GM21526 (cell line): ENCODE measurements at regions not wholly inside any gene's neighbourhood (a gene's known extent, or its start where the extent isn't known, plus 50 kb on each side); places are given as distances from the start of the nearest gene placed in this dataset.
"Not testable (repeated sequence)": the region's sequence is repeated elsewhere in the genome, so short reads cannot be mapped to it uniquely, and the experiment has no call there.

Experiments used
- ATAC-seq: cut with Tn5 transposase; IDR thresholded peaks from one replicate; pipeline ENCODE4 v1.9.1; 2021; ENCODE audit warnings: moderate library complexity; ENCODE audit not compliant: unreplicated experiment, low FRiP score

DNA sequence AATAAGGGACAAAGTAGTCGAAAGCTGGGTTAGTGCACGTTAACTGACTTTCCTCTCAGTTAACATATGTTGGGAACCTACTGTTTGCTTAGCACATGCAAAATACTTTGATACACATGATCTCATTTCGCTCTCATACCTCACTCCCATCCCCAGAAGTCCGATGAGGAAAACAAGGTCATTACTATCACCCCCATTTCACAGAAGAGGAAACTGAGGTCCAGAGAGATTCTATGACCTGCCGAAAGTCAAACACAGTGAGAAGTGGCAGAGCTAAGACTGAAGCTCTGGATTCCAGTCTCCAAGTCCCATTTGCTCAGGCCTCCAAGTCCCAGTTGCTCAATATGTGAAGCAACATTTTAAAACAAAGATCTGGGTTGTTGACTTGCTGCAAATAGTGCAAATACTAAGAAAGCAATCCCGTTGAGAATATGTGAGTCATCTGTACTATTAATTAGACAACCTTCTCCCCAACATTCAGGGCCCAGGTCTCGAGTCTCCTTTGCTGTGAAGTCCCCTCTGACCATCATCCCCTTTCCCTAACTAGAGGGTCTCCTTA, 170.6 kb upstream of the PWP1 start:
- no peak for ATAC-seq

DNA sequence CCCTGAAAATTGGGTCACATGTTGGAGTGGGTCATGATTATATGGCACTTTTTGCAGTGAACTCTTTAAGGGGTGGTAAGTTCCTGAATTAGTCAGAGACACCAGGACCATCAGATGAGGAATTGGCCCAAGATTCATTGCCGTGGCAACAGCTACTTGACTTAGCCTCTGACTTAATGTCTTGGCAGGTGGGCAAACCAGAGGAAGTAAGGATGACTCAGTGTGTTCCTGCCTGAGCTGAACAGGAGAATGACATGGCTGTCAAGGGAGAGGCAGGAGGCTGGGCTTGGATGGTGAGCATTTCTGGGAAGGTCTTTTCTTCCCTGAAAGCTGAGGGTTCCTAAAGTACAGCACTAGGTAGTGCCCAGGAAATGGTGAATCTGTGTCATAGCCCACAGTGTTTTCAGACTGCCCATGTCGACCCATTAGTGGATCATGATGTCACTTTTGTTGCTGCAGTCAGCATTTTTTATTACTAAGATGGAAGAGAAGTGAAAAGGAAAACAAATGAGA, 170.1 kb upstream of the PWP1 start:
- no peak for ATAC-seq

DNA sequence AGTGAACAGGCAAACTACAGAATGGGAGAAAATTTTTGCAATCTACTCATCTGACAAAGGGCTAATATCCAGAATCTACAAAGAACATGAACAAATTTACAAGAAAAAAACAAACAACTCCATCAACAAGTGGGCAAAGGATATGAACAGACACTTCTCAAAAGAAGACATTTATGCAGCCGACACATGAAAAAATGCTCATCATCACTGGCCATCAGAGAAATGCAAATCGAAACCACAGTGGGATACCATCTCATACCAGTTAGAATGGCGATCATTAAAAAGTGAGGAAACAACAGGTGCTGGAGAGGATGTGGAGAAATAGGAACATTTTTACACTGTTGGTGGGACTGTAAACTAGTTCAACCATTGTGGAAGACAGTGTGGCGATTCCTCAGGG, 167.8 kb upstream of the PWP1 start:
- not testable (repeated sequence) for ATAC-seq

DNA sequence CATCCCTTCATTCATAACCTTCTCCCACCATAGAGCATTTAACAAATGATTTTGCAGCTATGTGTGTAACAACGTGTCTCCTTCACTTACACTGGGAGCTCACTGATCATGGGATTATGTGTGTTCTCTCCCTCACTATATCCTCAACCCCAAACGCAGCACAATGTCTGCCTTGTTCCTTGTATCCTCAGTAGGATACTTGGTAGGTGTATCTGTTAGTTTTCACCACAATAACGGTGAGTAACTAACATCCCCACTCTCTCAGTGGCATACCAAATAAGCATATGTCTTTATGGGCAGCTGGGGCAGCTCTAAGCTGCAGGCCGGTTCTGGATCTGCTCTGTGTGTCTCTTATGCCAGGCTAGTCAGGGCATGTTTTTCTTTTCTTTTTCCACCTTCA, 166.7 kb upstream of the PWP1 start:
- ATAC-seq, result no peak

DNA sequence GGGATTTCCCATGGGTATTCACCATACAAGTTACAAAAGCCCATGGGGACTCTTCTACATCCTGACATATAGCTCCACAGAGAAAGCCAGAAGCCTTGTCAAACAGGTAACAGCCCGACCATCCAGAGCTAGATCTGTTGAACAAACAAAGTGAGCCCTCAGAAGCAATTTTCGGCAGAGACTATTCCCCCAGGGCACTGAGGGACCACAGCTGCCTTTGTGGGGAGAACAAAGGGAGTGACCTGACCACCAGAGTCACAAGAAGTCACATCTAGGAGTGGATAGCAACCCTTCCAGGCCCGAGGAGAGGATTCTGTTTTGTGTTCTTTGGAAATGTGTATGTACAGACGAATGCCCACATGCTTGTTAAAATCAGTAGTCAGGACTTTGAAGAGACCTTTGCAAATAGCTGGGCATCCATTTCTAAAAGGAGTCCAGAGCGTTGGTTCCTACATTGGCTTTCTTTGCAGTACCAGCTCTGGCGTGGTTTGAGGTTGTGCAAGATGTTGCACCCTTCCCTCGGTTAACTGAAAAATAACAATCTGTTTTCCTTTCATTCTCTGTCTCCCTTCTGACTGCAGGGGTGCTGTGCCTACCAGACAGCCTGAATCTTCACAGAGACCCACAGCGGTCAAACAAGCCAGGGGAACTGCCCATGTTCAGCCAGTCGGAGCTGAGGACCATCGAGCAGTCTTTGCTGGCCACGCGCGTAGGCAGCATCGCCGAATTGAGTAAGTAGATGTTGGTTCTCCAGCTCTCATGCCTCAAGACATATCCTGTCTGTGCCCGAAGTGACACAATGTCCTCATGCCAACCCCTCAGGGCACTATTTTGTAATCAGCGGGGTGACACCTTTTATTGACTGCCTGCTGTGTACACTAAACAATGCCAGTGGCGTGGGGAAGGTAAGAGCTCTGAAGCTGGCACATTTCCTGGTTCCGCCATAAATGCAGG, 165.4 kb upstream of the PWP1 start:
- ATAC-seq, result no peak

DNA sequence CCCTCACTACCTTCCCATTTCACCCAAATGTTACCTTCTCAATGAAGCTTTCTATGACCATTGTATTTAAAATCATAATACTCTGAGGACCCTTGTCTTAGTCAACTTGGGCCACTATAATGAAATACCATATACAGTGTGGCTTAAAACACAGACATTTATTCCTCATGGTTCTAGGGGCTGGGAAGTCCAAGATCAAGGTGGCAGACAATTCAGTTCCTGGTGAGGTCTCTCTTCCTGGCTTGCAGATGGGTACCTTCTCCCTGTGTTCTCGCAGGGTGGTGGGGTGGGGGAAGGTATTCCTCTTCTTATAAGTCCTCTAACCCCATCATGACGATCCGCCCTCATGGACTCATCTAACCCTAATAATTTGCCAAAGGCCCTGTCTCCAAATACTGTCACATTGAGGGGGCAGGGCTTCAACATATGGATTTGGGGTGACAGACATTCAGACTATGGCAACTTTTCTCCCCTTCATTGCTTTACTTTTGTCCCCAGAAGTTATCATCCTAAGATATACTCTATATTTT, 163.7 kb upstream of the PWP1 start:
- no peak for ATAC-seq

DNA sequence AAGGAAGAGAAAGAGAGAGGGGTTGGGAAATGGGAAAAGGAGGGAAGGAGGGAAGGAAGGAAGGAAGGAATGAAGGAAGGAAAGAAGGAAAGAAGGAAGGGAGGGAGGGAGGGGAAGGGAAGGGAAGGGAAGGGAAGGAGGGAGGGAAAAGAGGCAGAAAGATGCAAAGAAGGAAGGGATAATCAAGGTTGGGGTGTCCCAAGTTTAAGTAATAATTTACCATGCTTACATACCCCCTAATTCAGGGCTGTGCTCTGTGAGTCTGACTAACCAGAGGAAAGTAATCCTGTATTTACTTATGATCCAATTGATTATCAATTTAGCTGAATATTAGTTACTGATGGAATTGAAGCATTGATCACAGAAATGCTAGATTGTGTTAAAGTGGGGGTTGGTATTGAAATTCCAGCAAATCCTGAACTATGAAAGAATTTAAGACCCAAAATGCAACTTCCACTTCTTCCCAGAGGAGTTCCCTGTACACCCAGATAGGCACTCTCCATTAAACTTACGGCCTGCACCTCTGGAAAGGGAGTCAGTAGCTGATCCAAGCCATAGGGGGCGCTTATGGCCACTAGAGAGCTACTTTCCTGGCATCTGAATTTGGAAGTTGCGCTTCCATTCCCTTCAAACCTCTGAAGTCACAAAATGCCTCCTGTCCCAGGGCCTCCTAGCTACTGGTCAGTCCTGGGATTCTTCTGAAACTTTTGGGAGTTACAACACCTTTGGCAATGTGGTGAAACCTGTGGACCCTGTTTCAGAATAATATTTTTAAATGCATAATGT, 162.7 kb upstream of the PWP1 start:
- no peak for ATAC-seq

DNA sequence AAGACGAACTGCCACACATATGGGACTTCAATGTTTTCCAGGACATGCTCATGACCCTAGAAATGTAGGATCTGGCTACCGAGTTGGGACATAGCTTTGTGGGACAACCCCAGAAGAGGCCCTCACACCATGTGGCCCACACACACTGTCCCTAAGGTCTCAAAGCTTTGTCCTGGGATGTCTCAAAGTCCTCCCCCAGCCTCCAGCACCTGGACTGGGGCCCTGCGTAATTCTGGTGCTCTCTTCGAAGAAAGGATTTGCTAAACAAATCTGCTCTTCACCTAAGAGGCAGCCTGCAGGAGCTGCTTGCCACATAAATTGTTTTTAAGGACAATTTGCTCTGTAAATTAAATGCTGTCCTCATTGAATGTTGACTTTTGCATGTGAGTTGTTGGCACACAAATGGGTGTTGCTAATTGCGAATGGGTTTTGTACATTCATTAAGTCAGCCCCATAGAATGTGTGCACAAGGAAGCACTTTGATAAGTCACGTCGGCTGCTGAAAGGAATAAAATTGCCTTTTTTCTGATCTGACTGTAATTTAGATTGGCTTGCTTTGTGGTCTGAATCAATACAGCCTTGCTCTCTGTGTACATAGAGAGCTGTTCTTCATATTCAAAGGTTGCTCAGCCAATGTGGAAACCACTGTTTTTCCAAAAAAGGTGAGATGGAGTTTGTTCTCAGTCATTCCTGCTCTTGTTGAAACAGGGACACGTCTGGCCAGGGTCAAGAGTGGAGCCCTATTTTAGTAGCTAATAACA, 161.6 kb upstream of the PWP1 start:
- no peak for ATAC-seq

DNA sequence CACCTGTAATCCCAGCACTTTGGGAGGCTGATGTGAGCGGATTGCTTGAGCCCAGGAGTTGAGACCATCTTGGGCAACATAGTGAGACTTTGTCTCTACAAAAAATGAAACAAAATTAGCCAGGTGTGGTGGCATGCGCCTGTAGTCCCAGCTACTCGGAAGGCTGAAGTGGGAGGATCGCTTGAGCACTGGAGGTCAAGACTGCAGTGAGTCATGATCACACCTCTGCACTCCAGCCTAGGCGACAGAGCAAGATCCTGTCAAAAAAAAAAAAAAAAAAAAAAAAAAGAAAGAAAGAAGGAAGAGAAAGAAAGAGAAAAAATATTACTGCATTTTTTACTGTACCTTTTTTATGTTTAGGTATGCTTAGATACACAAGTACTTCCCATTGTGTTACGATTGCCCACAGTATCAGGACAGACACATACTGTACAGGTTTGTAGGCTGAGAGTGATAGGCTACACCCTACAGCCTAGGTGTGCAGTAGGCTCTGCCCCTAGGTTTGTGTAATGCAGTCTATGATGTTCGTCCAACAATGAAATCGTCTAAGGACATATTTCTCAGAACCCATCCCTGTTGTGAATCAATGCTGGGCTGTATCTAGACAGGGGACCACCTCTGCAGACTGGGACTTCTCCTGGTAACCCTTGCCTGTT, 160.4 kb upstream of the PWP1 start:
- ATAC-seq, result no peak

DNA sequence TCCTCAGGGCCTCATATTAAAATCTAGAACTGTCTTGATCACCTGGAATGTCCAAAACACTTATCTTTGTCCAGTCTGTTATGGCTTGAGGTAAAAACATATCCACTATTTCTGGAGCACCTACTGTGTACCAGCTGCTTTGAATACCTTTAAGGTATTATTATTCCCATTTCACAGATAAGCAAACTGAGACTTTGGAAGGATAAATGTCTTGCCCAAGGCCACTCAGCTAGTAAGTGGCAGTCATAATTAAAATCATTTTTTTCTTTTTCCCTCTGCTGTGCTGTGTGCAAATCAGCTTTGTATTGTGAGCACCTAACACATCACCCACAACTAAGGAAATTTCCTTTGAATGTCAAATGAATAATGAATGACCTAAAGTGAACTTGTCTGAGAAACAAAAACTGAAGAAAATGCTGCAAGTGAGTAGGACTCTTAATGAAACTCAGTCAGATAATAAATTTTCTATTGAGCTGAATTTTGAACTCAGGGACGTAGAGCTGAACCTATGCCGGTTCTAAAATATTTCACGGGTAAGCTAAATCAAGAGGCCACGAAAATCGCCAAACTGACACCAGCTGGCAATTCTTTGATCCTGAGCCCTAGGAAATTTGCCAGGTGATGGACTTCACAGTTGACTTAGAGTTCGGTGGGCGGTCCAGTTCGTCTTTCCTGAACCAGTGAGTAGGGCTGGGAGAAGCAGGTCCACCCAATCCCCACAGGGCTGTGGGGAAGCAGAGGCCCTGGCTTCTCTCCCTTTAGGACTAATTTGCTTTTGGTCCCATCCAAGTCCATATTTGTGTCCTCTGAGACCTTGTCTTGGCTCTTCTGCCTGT, 159.7 kb upstream of the PWP1 start:
- ATAC-seq, result no peak

DNA sequence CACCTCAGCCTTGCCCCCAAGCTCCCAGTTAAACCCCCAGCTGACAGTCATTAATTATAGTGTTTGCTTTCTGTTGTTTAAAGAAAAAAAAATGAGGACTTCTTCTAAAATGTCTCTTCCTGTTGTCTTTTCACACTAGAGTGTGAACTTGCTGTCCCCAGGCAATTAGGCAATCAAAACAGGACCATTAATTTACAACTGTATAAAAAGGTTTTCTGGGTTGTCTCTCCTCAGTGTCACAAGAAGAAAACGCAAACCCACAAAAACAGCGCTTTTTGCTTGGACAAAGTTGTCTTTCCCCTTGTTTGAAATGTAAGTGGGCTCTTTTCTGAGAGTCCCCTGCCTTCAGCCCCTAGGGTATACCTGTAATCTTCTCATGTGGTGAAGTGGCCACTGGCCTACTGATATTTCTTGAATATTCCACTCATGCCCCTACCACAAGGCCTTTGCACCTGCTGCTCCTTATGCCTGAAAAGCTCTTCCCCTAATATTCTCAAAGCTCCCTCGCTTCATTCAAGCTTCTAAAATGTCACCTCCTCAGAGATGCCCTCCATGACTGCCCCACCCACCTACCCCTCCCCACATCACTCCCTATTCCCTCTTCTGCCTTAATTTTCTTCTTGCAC, 158.9 kb upstream of the PWP1 start:
- no peak for ATAC-seq

DNA sequence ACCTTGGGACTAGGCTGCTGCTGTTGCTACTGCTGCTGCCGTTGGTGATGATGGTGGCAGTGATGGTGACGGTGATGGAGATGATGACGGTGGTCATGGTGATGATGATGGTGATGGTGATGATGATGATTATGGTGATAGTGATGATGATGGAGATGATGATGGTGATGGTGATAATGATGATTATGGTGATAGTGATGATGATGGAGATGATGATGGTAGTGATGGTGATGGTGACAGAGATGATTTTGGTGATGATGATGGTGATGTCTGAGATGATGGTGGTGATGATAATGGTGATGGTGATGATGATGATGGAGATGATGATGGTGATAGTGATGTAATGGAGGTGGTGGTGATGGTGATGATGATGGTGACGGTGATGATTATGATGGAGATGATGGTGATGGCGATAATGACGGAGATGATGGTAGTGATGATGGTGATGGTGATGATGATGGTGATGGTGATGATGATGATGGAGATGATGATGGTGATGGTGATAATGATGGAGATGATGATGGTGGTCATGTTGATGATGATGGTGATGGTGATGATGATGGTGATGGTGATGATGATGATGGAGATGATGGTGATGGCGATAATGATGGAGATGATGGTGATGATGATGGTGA, 156.8 kb upstream of the PWP1 start:
- ATAC-seq, result no peak

DNA sequence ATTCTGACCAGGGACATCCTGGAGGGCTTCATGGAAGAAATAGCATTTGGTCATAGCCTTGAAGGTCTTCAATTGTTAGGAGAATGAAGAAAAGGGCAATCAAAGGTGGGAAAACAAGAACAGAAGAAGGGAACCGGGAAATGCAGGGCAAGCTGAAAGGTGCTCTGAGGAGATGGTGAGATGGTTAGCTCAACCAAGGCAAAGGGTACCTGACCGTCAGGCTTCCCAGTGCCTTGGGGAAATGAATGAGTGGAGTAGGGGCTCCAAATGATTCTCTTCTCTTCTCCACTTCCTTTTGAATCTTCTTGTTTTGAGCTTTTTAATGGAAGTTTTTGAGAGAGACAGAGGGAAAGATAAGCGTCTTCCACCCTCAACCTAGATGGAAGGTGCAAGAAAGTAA, 155.6 kb upstream of the PWP1 start:
- ATAC-seq, result no peak

DNA sequence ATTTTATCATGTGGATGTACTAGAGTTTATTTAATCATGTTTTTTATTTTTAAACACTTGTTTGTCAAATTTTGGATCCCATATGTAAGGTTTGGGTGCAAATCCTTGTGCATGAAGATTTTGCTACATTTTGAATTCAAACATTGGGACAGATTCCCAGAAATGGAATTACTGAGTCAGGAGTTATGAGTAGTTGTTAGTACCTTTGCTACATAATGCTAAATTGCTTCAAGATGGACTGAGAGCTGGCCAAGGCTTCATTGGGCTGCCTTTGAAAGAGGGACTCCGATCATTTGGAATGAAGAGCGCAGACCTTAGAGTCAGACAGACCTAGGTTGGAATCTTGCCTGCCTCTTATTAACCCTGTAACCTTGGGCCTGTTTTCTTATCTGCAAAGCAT, 154.9 kb upstream of the PWP1 start:
- ATAC-seq, result no peak

DNA sequence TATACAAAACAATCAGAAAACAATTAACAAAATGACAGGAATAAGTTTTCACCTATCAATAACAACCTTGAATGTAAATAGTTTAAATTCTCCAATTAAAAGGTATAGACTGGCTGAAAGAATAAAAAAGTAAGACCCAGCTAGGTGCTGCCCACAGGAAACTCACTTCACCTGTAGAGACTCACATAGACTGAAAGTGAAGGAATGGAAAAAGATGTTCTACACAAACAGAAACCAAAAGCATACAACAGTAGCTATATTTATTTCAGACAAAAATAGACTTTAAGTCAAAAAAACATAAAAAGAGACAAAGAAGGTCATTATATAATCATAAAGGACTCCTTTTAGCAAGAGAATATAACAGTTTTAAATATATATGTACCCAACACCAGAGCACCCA, 152.4 kb upstream of the PWP1 start:
- peak; percentile 78 for ATAC-seq

DNA sequence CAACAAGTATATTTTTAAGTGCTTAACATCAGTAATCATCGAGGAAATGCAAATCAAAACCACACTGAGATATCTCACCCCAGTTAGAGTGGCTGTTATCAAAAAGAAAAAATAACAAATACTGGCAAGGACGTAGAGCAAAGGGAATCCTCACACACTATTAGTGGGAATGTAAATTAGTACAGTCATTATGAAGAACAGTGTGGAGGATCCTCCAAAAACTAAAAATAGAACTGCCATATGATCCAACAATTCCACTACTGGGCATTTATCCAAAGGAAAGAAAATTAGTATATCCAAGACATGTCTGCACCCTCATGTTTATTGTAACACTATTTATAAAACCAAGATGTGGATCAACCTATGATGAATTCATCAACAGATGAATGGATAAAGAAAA, 149.0 kb upstream of the PWP1 start:
- ATAC-seq, result no peak

DNA sequence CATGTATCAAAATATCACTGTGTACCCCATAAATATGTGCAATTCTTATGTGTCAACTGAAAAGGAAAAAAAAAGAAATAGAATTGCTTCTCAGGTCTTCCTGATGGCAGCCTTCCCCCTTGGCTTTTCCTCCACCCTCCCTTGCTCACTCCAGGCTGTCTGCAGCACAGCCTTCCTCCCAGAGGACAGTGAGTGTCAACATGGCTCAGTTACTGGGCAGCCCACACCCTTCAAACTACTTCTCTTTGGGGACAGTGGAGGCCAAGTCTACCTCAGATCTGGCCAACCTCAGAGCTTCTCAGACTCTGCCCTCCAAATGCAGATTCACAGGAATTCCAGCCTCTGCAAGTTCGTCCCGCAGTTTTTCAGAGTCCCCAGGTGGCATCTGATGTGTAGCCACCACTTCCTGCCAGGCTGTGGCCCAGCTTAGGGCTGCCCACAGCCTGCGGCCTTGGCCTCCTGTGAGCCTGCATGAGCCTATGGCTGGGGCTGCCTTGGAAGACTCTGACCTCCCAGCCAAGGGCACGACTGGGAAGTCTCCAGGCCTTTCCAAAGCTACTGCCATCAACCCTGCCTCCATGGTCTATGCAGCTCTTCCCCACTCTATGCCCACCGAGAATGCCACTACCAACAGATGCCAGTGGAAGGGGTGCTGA, 148.0 kb upstream of the PWP1 start:
- ATAC-seq, result no peak
